ENCODE measurements at regions not wholly inside any gene's neighbourhood (a gene's known extent, or its start where the extent isn't known, plus 50 kb on each side); places are given as distances from the start of the nearest gene placed in this dataset.
A peak's percentile ranks its signal among the peaks of the same experiment; 100 is the strongest.
"Not testable (repeated sequence)": the region's sequence is repeated elsewhere in the genome, so short reads cannot be mapped to it uniquely, and the experiment has no call there.

- no peaks in the 10 kb centered on the region for H3K4me1 Mint-ChIP-seq
- H3K9me3 Mint-ChIP-seq, result no peaks in the 10 kb centered on the region
- no peaks in the 10 kb centered on the region for H3K36me3 Mint-ChIP-seq (ENCODE audit: low read depth)
- ATAC-seq (replicated peaks), result no peak
- peaks cover 4% of the 10 kb centered on the region for H3K27me3 Mint-ChIP-seq
- no peak overlapping the region for H3K27ac Mint-ChIP-seq
- H3K4me3 Mint-ChIP-seq, result no peak overlapping the region
Observed at GRCh38 chr2:118442996-118443553, 354.8 kb downstream of the INSIG2 start.

GRCh38 chr2:118442046-118442445 lies 353.8 kb downstream of the INSIG2 start:
- Mint-ChIP-seq H3K27ac (no peak overlapping the region), H3K27me3 (peaks cover 4% of the 10 kb centered on the region), H3K4me1 (no peaks in the 10 kb centered on the region), H3K36me3 (ENCODE audit: low read depth) (no peaks in the 10 kb centered on the region), H3K4me3 (no peak overlapping the region), H3K9me3 (no peaks in the 10 kb centered on the region)
- no peak for ATAC-seq (replicated peaks)

- Mint-ChIP-seq H3K27ac (no peak overlapping the region), H3K27me3 (peaks cover 8% of the 10 kb centered on the region), H3K9me3 (no peaks in the 10 kb centered on the region), H3K4me1 (no peaks in the 10 kb centered on the region), H3K36me3 (ENCODE audit: low read depth) (no peaks in the 10 kb centered on the region), H3K4me3 (no peak overlapping the region)
- ATAC-seq (replicated peaks), result no peak
Observed at GRCh38 chr2:118440404-118441098, 352.3 kb downstream of the INSIG2 start.

- no peaks in the 10 kb centered on the region for H3K4me1 Mint-ChIP-seq
- H3K27me3 Mint-ChIP-seq, result peaks cover 13% of the 10 kb centered on the region
- H3K27ac Mint-ChIP-seq, result no peak overlapping the region
- no peak for ATAC-seq (replicated peaks)
- H3K9me3 Mint-ChIP-seq, result no peaks in the 10 kb centered on the region
- H3K4me3 Mint-ChIP-seq, result no peak overlapping the region
- no peaks in the 10 kb centered on the region for H3K36me3 Mint-ChIP-seq (ENCODE audit: low read depth)
Observed at GRCh38 chr2:118437501-118437900, 349.2 kb downstream of the INSIG2 start.

- no peaks in the 10 kb centered on the region for H3K4me1 Mint-ChIP-seq
Observed at GRCh38 chr2:118431997-118432396, 343.7 kb downstream of the INSIG2 start.

GRCh38 chr2:118431586-118431985 lies 343.3 kb downstream of the INSIG2 start:
- ATAC-seq (replicated peaks), result no peak
- Mint-ChIP-seq H3K4me3 (no peak overlapping the region), H3K27ac (no peak overlapping the region), H3K9me3 (no peaks in the 10 kb centered on the region), H3K4me1 (no peaks in the 10 kb centered on the region), H3K27me3 (peaks cover 16% of the 10 kb centered on the region), H3K36me3 (ENCODE audit: low read depth) (no peaks in the 10 kb centered on the region)

More at GRCh38 chr2:118431997-118432396, 343.7 kb downstream of the INSIG2 start:
- H3K27ac Mint-ChIP-seq, result no peak overlapping the region
- peaks cover 16% of the 10 kb centered on the region for H3K27me3 Mint-ChIP-seq
- H3K9me3 Mint-ChIP-seq, result no peaks in the 10 kb centered on the region
- H3K36me3 Mint-ChIP-seq (ENCODE audit: low read depth), result no peaks in the 10 kb centered on the region
- H3K4me3 Mint-ChIP-seq, result no peak overlapping the region
- no peak for ATAC-seq (replicated peaks)

- H3K4me3 Mint-ChIP-seq, result no peak overlapping the region
- no peaks in the 10 kb centered on the region for H3K36me3 Mint-ChIP-seq (ENCODE audit: low read depth)
- no peaks in the 10 kb centered on the region for H3K4me1 Mint-ChIP-seq
- no peaks in the 10 kb centered on the region for H3K9me3 Mint-ChIP-seq
- peaks cover 19% of the 10 kb centered on the region for H3K27me3 Mint-ChIP-seq
- ATAC-seq (replicated peaks), result no peak
- no peak overlapping the region for H3K27ac Mint-ChIP-seq
Observed at GRCh38 chr2:118431165-118431517, 342.9 kb downstream of the INSIG2 start.

GRCh38 chr2:118430510-118431164 lies 342.4 kb downstream of the INSIG2 start:
- H3K9me3 Mint-ChIP-seq, result no peaks in the 10 kb centered on the region
- no peak overlapping the region for H3K27ac Mint-ChIP-seq
- H3K36me3 Mint-ChIP-seq (ENCODE audit: low read depth), result no peaks in the 10 kb centered on the region
- H3K4me3 Mint-ChIP-seq, result no peak overlapping the region
- peaks cover 16% of the 10 kb centered on the region for H3K27me3 Mint-ChIP-seq
- ATAC-seq (replicated peaks), result no peak
- H3K4me1 Mint-ChIP-seq, result no peaks in the 10 kb centered on the region

GRCh38 chr2:118425191-118425590 lies 336.9 kb downstream of the INSIG2 start:
- no peaks in the 10 kb centered on the region for H3K36me3 Mint-ChIP-seq (ENCODE audit: low read depth)

GRCh38 chr2:118423776-118424175 lies 335.5 kb downstream of the INSIG2 start:
- ATAC-seq (replicated peaks), result no peak
- Mint-ChIP-seq H3K27me3 (peaks cover 18% of the 10 kb centered on the region), H3K27ac (no peak overlapping the region), H3K4me1 (no peaks in the 10 kb centered on the region), H3K9me3 (peaks cover 4% of the 10 kb centered on the region), H3K36me3 (ENCODE audit: low read depth) (no peaks in the 10 kb centered on the region), H3K4me3 (no peak overlapping the region)

More at GRCh38 chr2:118425191-118425590, 336.9 kb downstream of the INSIG2 start:
- ATAC-seq (replicated peaks), result no peak
- H3K27me3 Mint-ChIP-seq, result peaks cover 15% of the 10 kb centered on the region
- no peak overlapping the region for H3K27ac Mint-ChIP-seq
- H3K4me3 Mint-ChIP-seq, result no peak overlapping the region
- H3K4me1 Mint-ChIP-seq, result no peaks in the 10 kb centered on the region
- H3K9me3 Mint-ChIP-seq, result peaks cover 4% of the 10 kb centered on the region

GRCh38 chr2:118421648-118422047 lies 333.4 kb downstream of the INSIG2 start:
- H3K36me3 Mint-ChIP-seq (ENCODE audit: low read depth), result no peaks in the 10 kb centered on the region
- H3K9me3 Mint-ChIP-seq, result peaks cover 4% of the 10 kb centered on the region
- H3K27ac Mint-ChIP-seq, result no peak overlapping the region

GRCh38 chr2:118417406-118418120 lies 329.3 kb downstream of the INSIG2 start:
- Mint-ChIP-seq H3K4me1 (no peaks in the 10 kb centered on the region), H3K27ac (no peak overlapping the region)
- ATAC-seq (replicated peaks), result no peak

More at GRCh38 chr2:118421648-118422047, 333.4 kb downstream of the INSIG2 start:
- peaks cover 18% of the 10 kb centered on the region for H3K27me3 Mint-ChIP-seq
- no peak overlapping the region for H3K4me3 Mint-ChIP-seq
- no peak for ATAC-seq (replicated peaks)
- H3K4me1 Mint-ChIP-seq, result no peaks in the 10 kb centered on the region

GRCh38 chr2:118415186-118415585 lies 326.9 kb downstream of the INSIG2 start:
- not testable (repeated sequence) for H3K4me1 Mint-ChIP-seq; H3K36me3 Mint-ChIP-seq (ENCODE audit: low read depth); H3K27ac Mint-ChIP-seq; ATAC-seq (replicated peaks); H3K4me3 Mint-ChIP-seq; H3K9me3 Mint-ChIP-seq
- H3K27me3 Mint-ChIP-seq, result peaks cover 19% of the 10 kb centered on the region

More at GRCh38 chr2:118417406-118418120, 329.3 kb downstream of the INSIG2 start:
- no peaks in the 10 kb centered on the region for H3K36me3 Mint-ChIP-seq (ENCODE audit: low read depth)
- H3K9me3 Mint-ChIP-seq, result peaks cover 4% of the 10 kb centered on the region
- H3K4me3 Mint-ChIP-seq, result no peak overlapping the region
- H3K27me3 Mint-ChIP-seq, result peaks cover 15% of the 10 kb centered on the region

GRCh38 chr2:118403658-118404451 lies 315.6 kb downstream of the INSIG2 start:
- peaks cover 7% of the 10 kb centered on the region for H3K4me1 Mint-ChIP-seq
- peak overlapping the region; percentile 1 for H3K4me3 Mint-ChIP-seq
- H3K27ac Mint-ChIP-seq, result peak overlapping the region; percentile 11
- H3K9me3 Mint-ChIP-seq, result peaks cover 13% of the 10 kb centered on the region
- peaks cover 35% of the 10 kb centered on the region for H3K27me3 Mint-ChIP-seq
- ATAC-seq (replicated peaks), result peak; percentile 93
- H3K36me3 Mint-ChIP-seq (ENCODE audit: low read depth), result no peaks in the 10 kb centered on the region
